ENCODE measurements at regions not wholly inside any gene's neighbourhood (a gene's known extent, or its start where the extent isn't known, plus 50 kb on each side); places are given as distances from the start of the nearest gene placed in this dataset.
"Not testable (repeated sequence)": the region's sequence is repeated elsewhere in the genome, so short reads cannot be mapped to it uniquely, and the experiment has no call there.

DNA sequence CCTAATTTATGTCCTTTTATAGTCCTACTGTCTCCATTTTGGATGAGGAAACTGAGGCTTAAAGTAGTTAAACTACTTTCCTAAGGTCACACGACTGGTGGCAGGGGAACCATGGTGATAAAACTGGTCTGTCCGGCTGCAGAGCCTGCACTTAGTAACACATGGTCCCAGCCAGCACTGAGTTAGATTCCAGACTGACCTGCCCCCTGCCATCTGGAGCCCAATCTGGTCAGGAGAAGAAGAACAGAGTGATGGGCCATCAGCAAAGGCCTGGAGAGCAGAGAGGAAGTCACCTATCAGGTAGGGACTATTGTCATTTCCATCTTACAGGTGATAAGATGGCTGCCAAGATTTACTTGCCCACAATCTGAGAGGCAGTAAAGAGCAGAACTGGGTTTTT, 86.6 kb upstream of the SLC25A48 start:
- no peak for DNase-seq (ENCODE audit: low spot score, unreplicated experiment)
- Mint-ChIP-seq H3K4me1 (ENCODE audit: low read depth) (peaks cover 6% of the 10 kb centered on the region), H3K9me3 (ENCODE audit: low read depth) (peaks cover 19% of the 10 kb centered on the region), H3K36me3 (ENCODE audit: insufficient read depth) (peaks cover 2% of the 10 kb centered on the region), H3K27ac (peak overlapping the region; percentile 52), H3K27me3 (no peaks in the 10 kb centered on the region), H3K4me3 (ENCODE audit: low read depth) (no peak overlapping the region)
- TF ChIP-seq, protein P1, sequence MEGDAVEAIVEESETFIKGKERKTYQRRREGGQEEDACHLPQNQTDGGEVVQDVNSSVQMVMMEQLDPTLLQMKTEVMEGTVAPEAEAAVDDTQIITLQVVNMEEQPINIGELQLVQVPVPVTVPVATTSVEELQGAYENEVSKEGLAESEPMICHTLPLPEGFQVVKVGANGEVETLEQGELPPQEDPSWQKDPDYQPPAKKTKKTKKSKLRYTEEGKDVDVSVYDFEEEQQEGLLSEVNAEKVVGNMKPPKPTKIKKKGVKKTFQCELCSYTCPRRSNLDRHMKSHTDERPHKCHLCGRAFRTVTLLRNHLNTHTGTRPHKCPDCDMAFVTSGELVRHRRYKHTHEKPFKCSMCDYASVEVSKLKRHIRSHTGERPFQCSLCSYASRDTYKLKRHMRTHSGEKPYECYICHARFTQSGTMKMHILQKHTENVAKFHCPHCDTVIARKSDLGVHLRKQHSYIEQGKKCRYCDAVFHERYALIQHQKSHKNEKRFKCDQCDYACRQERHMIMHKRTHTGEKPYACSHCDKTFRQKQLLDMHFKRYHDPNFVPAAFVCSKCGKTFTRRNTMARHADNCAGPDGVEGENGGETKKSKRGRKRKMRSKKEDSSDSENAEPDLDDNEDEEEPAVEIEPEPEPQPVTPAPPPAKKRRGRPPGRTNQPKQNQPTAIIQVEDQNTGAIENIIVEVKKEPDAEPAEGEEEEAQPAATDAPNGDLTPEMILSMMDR (IDR thresholded peaks at IDR 0.05; ENCODE audit: unreplicated experiment), result no peak

DNA sequence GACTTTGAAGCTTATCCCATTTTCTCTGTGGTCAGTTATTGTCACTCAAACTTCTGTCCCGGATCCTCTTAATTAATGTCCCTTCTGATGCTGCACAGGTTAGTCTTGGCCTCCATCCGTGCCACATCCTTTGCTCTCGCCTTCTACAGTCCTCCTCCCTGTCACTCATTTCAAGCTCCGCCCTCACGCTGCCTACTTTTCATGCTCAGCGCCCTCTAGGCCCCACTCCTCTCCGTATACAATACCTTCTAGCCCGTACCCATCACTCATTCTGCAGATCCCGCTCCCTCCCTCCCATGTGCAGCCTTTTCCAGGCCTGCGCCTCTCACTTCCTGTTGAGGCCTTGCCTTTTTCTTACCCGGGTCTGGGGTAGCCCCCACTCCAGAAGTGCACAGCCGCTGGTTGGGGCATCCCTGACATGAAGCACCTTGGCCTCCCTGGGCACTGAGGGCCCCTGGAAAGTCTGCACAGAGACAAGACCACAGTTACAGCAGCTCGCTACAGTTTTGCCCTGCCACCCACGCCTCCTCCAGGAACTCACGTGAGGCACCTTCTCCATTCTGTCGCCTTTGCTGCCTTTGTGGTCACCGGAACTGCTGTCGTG, 88.5 kb upstream of the SLC25A48 start:
- no peak for DNase-seq (ENCODE audit: low spot score, unreplicated experiment)
- TF ChIP-seq, protein P1 (IDR thresholded peaks at IDR 0.05; ENCODE audit: unreplicated experiment), result no peak
- no peak overlapping the region for H3K4me3 Mint-ChIP-seq (ENCODE audit: low read depth)
- peaks cover 2% of the 10 kb centered on the region for H3K36me3 Mint-ChIP-seq (ENCODE audit: insufficient read depth)
- no peak overlapping the region for H3K27ac Mint-ChIP-seq
- H3K9me3 Mint-ChIP-seq (ENCODE audit: low read depth), result peaks cover 19% of the 10 kb centered on the region
- peaks cover 6% of the 10 kb centered on the region for H3K4me1 Mint-ChIP-seq (ENCODE audit: low read depth)
- no peaks in the 10 kb centered on the region for H3K27me3 Mint-ChIP-seq

DNA sequence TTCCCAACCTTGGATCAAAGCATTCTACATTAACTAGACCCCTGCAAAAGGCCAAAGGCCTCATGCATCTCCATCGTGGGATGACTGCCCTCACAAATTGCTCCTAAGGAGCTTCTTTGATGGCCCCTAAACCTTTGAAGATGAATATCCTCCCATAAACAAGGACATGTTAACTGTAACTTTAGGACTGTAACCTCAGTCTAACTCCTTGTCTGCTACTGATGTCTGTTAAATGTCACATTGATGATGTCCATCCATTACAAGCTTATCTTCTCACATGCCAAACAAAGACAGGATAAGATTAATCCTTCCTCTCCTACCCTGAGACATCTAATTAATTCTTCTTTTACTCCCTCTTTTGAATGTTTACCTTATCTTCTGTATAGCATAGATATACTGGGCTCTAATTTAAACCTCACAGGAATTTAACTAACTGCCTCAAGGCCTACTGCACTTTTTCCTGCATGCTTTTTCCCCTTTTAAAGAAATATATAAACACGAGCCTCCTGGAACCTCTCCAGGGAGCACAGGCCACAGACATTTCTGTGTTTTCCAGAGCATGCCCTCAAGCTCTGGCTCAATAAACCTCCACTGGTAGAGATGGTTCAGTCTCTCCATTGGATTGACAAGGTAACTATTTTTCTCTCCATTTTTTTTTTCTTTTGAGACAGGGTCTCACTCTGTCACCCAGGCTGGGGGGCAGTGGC, 90.6 kb upstream of the SLC25A48 start:
- H3K27ac Mint-ChIP-seq, result no peak overlapping the region
- H3K9me3 Mint-ChIP-seq (ENCODE audit: low read depth), result peaks cover 19% of the 10 kb centered on the region
- H3K4me1 Mint-ChIP-seq (ENCODE audit: low read depth), result peaks cover 6% of the 10 kb centered on the region
- DNase-seq (ENCODE audit: low spot score, unreplicated experiment), result no peak
- peaks cover 2% of the 10 kb centered on the region for H3K36me3 Mint-ChIP-seq (ENCODE audit: insufficient read depth)
- H3K4me3 Mint-ChIP-seq (ENCODE audit: low read depth), result no peak overlapping the region
- no peaks in the 10 kb centered on the region for H3K27me3 Mint-ChIP-seq
- TF ChIP-seq, protein P1 (IDR thresholded peaks at IDR 0.05; ENCODE audit: unreplicated experiment), result no peak

DNA sequence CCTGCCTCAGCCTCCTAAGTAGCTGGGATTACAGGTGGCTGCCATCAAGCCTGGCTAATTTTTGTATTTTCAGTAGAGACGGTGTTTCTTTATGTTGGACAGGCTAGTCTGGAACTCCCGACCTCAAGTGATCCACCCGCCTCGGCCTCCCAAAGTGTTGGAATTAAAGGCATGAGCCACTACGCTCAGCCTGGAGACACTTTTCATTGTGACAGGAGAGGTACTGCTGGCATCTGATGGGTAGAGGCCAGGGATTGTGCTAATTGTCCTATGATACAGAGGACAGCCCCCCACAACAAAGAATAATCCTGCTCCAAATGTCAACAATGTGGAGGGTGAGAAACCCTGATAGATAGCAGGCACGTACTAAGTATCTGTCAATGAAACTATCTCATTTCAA, 91.3 kb upstream of the SLC25A48 start:
- Mint-ChIP-seq H3K4me1 (ENCODE audit: low read depth) (peaks cover 6% of the 10 kb centered on the region), H3K4me3 (ENCODE audit: low read depth) (no peak overlapping the region), H3K36me3 (ENCODE audit: insufficient read depth) (peaks cover 2% of the 10 kb centered on the region), H3K27ac (no peak overlapping the region), H3K9me3 (ENCODE audit: low read depth) (peaks cover 19% of the 10 kb centered on the region), H3K27me3 (peaks cover 3% of the 10 kb centered on the region)
- TF ChIP-seq, protein P1 (IDR thresholded peaks at IDR 0.05; ENCODE audit: unreplicated experiment), result no peak
- no peak for DNase-seq (ENCODE audit: low spot score, unreplicated experiment)

DNA sequence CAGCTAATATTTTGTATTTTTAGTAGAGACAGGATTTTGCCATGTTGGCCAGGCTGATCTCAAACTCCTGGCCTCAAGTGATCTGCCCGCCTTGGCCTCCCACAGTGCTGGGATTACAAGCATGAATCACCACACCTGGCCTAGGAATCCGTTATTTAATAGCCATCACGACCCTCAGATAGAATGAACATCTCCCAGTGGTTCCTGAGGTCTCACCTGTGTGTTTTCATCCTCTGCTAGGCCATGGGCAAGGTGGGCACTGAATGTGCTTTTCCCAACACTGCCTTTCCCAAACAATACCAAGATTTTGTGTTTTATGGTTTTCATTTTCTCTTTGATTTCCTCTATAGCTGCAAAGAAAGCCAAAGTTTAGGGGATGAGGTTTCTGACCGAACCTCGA, 92.2 kb upstream of the SLC25A48 start:
- peaks cover 19% of the 10 kb centered on the region for H3K9me3 Mint-ChIP-seq (ENCODE audit: low read depth)
- not testable (repeated sequence) for H3K27me3 Mint-ChIP-seq; H3K4me1 Mint-ChIP-seq (ENCODE audit: low read depth); H3K36me3 Mint-ChIP-seq (ENCODE audit: insufficient read depth); H3K4me3 Mint-ChIP-seq (ENCODE audit: low read depth); H3K27ac Mint-ChIP-seq; DNase-seq (ENCODE audit: low spot score, unreplicated experiment)

DNA sequence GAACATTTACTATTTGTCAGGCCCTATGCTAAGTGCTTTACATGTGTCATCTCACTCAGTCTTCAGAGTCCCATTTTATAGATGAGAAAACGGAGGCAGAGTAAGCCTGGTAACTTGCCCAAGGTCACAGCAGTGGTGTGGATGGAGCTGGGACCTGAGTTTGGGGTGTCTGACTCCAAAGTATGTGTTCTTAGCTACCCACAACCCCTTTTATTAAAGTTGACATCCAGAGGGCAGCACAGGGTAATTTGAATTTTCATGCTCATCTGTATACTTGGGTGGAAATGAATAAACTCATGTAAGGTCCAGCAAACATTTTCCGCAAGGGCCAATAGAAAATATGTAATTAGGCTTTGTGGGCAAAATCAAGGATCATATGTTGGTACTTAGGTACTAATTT, 93.4 kb upstream of the SLC25A48 start:
- TF ChIP-seq, protein P1 (IDR thresholded peaks at IDR 0.05; ENCODE audit: unreplicated experiment), result no peak
- H3K9me3 Mint-ChIP-seq (ENCODE audit: low read depth), result peaks cover 12% of the 10 kb centered on the region
- no peak for DNase-seq (ENCODE audit: low spot score, unreplicated experiment)
- H3K4me1 Mint-ChIP-seq (ENCODE audit: low read depth), result peaks cover 3% of the 10 kb centered on the region
- H3K36me3 Mint-ChIP-seq (ENCODE audit: insufficient read depth), result no peaks in the 10 kb centered on the region
- no peak overlapping the region for H3K27ac Mint-ChIP-seq
- H3K27me3 Mint-ChIP-seq, result peaks cover 22% of the 10 kb centered on the region
- no peak overlapping the region for H3K4me3 Mint-ChIP-seq (ENCODE audit: low read depth)

All from progenitor cell of endocrine pancreas (in vitro differentiated cells).